ENCODE measurements at regions not wholly inside any gene's neighbourhood (a gene's known extent, or its start where the extent isn't known, plus 50 kb on each side); places are given as distances from the start of the nearest gene placed in this dataset.

DNA sequence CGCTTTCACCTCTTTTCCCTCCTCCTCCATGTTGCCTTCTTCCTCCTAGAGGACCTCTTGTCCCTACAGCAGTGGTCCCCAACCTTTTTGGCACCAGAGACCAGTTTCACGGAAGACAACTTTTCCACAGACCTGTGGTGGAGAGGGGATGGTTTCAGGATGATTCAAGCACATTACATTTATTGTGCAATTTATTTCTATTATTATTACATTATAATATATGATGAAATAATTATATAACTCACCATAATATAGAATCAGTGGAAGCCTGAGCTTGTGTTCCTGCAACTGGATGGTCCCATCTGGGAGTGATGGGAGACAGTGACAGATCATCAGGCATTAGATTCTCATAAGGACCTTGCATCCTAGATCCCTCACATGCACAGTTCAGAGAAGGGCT is 152.2 kb upstream of the NCKAP5 start:
- no peak for DNase-seq (ENCODE audit: low read depth)

DNA sequence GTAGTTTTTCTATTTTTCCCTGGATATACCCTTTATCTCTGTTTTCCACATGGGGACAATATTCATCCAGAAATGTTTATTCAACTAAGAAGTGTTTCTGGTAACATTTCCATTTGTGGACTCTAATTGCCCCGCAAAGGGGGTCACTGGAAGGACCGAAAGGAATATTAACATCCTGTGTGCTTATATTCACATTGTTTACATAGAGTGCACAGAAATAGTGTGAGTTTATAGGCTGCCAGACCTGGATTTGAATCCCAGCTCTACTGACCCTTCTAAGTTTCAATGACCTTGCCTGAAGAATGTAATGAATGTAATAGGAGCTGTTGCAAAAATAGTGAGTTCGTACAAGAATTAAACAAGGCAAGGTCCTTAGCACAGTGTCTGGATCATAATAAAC is 152.9 kb upstream of the NCKAP5 start:
- DNase-seq (ENCODE audit: low read depth), result no peak

DNA sequence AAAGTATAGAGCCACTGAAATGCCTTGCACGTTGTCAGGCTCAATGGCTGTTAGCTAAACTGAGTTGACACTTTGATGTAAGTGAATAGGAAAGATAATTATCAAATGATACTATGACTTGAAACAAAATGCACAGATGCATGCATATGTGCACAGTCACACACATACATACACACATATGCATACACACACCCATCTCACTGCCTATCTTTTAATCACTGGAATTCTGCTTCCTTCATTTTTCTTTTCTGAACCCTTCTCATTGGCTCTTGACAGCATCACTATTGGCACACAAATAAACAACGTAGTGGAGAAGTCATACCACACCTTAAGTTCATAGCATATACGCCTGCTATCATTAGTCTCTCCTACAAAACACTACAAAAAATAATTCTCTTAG is 154.9 kb upstream of the NCKAP5 start:
- no peak for DNase-seq (ENCODE audit: low read depth)

DNA sequence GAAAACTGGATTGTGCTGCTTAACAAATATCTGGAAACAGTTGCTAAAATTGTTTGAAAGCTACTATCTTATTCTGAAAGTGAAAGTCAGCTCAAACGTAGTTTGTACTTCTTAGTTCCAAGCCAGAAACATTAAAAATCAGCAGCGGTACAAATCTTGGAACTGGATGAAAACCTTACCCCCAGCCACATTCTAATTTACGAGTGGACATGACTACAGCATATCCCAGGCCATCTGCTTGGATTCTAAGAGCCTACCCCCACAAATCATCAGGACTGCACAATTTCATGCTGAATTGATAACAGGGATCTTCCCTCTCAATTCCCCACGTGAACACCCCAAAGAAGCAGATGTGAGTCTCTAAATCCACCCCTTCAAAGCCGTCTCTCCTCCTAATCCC is 158.7 kb upstream of the NCKAP5 start:
- DNase-seq (ENCODE audit: low read depth), result no peak

DNA sequence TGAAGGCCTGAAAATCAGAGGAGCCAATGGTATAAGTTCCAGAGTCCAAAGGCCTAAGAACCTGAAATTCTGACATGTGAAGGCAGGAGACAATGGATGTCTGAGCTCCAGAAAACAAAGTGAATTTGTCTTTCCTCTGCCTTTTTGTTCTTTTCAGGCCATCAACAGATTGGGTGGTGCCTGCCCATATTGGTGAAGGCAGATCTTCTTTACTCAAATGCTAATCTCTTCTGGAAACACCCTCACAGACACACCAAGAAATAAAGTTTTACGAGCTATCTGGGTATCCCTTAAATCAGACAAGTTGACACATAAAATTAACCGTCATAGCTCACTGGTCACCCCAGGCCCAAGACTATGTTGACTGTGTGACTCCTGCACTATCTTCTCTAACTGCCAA is 163.8 kb upstream of the NCKAP5 start:
- no peak for DNase-seq (ENCODE audit: low read depth)

DNA sequence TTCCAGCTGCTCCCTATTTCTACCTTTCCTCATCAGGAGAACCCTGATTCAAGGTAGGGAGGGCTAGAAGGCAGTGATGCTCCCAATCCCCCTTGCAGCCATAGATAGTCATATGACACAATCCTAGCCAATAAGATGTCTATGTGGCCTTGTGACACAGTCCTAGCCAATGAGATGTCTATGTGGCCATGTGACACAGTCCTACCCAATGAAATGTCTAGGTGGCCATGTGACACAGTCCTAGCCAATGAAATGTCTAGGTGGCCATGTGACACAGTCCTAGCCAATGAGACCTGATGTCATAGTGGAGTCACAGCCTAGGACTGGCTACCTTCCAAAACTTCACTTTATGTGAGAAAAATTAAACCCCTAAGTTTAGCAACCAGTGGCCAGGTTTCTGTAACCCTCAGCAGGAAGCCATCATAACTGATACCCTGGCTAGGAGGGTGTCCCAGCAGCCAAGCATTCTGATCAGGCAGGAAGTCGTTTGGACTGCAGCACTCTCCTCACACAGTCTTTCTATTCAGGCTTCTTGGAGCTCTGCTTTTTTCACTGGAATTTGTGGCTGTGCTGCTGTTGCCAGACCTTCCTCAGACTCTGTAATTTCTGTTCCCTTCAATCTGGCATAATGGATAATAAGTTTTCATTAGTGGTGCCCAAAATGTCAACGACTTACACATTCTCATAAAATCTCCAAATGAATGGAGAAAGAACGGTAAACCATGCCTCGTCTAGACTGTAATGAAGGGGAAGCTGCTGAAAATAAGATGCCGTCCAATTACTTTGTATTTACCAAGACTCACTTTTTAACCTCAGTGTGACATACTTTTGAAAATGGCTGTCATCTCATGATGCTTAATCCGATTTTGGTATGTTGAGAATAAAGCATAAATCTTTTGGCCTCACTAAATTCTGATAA is 165.0 kb upstream of the NCKAP5 start:
- no peak for DNase-seq (ENCODE audit: low read depth)

DNA sequence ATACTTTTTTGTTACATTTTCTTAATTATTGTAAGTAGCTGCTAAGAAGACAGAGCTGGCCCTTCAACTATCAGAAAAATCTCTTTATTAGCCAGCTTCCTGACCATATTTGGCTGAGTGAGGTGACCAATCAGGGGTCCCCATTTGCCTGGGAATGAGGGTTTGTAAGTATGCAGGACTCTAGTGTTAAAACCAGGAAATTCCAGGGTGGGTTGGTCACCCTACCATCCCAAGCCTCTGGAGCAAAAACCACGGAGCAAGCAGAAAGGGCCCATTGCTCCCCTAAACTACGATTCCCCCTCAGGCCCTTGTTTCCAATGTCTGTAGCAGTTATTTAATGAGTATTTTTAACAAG is 165.6 kb upstream of the NCKAP5 start:
- peak; percentile 46 for DNase-seq (ENCODE audit: low read depth)

DNA sequence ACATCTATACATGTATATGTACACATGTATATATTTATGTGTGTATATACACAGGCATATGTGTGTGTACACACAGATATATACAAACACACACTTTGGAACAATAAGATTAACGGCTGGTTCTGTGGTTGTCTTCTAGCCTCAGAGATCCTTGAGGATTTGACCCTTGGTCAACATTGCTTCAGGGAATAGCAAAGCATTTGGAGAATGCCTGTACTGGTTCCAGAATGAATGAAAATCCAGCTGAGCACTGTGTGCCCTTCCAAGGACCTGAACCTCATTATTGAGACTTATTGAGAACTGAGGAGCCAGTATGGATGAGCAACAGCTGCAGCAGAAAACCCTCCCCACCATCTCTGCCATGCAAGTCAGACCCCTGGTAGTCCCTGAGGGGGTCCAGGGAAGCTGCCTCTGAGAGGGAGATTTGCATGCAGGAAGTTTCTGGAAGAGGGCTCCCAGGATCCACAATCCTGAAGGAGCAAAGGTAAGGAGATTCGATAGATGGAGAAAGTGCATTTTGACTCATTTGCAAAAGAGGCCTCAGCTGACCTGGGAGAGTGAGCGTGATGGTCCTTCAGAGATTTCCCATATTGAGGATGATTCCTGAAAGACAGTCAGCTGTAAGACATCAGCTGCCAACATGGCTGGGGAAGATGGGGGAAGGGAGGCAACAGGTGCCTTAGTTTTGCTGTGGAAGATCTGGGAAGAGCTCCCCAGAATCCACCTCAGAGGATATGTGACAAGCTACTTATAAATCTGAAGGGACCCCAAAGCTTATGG is 166.6 kb upstream of the NCKAP5 start:
- DNase-seq (ENCODE audit: low read depth), result peak; percentile 28

DNA sequence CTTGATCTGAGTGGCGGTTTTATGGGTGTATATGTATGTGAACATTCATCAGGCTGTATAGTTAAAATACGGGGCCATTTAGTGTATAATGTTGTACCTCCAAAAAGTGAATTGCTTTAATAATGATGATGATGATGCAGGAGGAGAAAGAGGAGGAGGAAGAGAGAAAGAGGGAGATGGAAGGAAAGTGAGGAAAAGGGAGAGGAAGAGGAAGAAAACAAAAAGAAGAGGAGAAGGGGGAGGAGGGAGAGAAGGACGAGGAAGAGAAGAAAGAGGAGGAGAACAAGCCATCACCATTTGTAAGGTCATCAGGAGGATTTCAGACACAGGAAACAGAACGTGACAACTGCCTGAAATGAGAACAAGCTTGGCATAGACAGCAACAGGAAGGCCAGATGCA is 168.4 kb upstream of the NCKAP5 start:
- no peak for DNase-seq (ENCODE audit: low read depth)

DNA sequence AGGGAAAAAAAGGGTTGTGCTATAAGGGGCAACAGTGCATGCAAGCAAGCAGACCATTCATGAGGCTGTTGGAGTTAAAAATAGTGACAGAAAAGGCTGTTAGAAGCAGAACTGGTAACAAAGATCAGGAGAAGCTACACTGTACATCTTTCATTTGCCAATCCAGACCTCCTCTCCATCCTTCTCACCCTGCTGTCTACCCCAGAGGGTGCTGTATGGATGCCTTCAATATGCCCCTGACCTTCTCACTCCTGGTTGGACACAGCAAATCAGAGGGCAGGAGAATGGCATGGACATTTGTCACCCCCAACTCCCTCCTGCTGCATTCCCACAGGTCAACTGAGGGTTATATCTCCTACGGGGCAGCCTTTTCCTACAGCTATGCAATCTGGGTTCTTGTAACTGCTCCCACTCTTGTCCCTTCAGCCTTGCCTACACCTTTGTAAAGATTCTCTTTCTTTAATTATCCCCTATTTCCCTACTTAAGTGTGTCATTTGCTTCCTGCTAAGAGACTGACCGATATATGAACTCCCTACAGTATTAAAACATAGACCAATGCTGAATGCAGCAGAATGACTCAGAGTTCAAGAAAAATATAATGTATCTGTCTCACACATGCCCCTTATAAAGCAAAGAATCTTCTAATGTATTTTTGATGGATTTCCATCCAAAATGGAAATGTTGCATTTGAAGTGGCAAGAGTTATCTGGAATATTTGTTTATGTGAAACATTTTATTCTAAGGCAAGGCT is 169.2 kb upstream of the NCKAP5 start:
- no peak for DNase-seq (ENCODE audit: low read depth)

DNA sequence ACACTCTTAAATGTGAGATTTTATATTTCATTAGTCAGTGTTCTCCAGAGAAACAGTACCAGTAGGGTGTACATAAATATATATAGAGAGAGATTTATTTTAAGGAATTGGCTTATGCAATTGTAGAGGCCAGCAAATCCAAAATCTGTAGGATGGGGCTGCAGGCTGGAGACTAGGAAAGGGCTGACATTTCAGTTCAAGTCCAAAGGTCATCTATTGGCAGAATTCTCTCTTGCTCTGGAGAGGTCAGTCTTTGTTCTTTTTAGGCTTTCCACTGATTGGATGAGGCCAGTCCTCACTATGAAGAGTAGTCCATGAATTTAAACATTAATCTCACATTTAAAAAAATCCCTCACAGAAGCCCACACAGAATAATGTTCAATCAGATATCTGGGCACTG is 170.8 kb upstream of the NCKAP5 start:
- no peak for DNase-seq (ENCODE audit: low read depth)

DNA sequence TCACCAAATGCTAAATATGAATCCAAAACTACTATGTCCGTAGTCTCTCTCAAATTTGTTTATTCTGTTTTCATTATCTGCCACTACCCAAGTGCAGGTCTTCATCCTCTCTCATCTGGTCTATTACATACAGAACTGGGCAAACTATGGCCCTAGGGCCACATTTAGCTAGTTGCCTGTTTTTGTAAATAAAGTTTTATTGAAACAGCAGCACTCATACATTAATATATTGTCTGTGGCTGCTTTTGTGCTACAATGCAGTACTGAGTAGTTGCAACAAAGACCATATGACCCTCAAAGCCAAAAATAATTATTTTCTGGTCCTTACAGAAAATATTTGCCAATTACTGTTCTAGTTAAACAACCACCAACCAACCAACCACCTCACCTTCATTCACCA is 172.2 kb upstream of the NCKAP5 start:
- DNase-seq (ENCODE audit: low read depth), result no peak

DNA sequence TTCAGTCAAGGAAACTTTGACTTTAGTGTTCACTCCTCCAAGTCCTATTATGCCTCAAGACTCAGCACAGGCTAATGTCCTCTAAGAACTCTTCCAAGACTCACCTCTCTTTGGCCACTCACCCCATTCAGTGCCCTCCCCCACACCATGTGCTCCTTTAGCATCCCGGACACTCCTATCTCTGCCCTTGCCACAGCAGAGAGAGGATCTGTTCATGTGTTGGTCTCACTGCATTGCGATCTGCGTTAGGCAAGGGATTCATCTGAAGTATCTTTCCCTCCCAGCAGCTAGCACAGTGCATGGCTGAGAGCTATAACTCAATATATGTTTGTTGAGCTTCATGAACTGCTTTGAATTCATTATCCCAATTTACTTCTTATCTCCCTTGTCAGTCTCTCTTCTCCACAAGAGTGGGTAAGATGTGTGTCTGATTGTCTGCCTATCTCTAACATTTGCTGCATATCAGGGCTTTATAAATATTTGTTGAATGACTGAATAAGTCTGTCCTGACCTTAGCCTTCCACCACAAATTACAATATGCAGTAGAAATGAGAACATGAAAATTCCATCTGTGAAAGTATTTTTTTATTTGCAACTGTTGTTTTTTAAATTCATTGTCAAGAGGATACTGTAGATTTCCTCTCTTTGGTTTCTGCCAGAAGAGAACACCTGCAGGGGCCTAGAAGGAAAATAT is 179.9 kb upstream of the NCKAP5 start:
- DNase-seq (ENCODE audit: low read depth), result no peak

DNA sequence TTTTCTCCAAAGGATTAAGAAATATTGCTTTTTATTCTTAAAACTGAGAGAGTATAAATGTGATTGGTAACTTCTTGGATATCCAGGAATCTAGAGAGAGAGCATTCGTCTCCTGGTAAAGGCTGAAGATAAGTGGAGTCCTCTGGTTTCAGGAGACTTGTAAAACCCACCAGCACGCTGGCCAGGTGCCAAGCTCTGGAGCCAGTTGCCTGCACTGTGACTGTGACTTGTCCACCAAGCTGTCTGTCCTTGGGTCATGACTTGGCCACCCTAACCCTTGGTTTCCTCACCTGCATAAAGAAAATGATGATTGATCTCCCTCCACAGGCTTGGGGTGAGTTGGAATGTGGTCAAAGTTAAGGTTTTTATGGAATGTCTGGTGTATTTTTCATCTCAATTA is 185.4 kb upstream of the NCKAP5 start:
- DNase-seq (ENCODE audit: low read depth), result no peak

DNA sequence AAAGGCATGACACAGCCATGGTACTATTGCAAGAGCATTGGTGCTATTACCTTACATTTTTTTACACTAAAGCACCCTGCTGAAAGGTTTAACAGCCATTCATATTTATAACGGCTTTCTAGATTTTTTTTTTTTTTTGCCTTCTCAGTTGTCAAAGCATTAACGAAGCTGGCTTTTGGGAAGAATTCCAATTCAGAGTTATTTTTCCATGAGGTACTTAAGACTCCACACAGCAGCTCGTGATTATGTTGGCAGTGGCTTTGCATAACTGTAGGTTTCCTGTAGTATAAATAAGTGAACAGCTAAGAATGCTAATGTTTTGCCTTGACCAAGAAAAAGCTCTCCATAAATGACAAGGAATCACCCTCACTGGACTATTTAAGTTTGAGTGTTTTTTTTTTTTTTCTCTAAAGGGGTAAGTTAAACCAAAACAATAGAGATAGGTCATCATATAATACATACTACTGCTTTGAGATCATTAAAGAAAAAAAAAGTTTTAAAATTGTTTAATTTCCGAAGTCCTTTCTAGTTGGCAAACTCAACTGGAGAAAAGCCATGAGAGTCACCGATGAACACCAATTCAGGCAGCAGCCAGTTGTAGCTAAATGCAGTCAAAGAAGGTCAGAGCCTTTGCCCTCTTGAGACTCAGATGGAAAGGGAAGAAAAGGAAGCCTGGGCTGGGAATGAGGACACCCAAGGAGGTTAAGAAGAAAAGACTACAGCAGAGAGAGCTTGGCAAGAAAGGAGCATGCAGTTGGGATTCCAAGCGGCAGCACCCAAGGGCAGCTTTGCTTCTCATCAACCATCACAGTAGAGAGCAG is 187.4 kb upstream of the NCKAP5 start:
- DNase-seq (ENCODE audit: low read depth), result peak; percentile 97

DNA sequence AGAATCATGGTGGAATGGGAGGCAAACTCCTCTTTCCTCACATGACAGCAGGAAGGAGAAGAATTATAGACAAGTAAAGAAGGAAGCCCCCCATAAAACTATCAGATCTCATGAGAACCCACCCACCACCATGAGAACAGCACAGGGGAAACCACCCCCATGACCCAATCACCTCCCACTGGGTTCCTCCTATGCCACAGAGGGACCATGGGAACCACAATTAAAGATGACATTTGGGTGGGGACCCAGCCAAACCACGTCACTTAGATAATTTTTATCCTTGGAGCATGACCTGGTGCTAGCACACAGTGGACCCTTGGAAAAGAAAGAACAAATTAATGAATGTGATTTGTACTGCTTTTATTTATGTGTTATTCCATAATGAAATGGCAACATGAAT is 188.6 kb upstream of the NCKAP5 start:
- DNase-seq (ENCODE audit: low read depth), result no peak

DNA sequence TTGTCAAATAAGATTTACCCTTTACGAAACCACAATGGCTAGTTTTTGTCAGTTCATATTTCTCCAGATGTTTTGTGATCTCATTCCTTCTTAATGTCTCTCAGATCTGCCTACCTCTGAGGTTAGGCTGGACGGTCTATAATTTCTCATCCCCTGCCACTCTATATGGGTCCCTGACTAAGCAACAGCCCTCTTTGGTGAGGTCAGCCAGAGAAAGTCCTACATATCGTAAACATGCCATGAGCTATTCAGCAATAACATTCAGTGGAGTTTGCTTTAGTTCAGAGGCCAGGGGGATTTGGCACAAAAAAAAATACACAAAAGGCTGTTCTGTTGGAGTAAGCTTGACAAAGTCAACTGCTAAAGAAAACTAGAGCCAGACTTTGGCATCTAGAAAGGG is 192.1 kb upstream of the NCKAP5 start:
- no peak for DNase-seq (ENCODE audit: low read depth)

DNA sequence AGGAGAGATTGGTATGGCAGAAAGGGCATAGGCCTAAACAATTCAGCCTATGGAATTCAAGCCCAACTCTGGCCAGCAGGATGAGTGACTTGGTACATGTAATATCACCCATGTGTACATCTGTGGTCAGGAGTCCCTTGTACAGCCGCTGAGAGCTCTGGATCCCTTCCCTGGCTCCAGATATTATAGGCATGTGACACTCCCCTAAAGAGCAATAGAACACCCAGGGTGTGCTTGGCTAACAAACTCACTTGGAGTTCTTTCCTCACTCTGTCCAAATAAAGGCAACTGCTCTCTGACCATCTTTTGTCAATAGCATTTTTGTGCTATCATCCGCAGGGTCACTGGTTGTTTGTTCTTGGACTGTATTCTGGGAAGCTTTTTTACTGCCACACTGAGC is 197.4 kb upstream of the NCKAP5 start:
- no peak for DNase-seq (ENCODE audit: low read depth)

DNA sequence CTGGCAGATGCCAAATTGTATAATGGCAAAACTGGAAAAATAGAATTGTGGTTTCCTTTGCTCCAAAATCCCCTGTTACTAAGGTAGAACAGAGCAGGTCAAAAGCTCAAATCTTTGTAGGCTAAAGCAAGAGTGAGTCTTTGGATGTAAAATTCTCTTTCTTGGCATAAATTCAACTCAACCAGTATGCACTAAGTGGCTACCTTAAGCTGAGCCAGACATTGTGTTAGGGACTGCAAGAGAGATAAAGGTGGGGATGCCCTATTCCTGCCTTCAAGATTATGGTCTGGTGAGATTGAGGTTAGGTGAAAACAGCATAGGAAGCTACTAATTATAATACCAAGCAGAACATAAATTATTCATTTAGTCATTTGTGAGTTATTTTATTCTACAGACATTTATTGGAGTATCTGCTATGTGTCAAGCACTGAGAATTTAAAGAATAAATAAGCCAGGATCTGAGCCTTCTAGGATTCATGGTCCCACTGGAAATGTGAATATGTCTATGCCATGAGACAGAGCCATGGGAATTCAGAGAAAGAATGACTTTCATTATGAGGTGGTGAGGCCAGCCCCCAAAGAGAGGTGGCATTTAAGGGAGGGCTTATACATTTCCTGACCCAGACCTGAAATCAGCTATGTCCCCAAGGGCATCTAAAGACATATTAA is 198.0 kb upstream of the NCKAP5 start:
- DNase-seq (ENCODE audit: low read depth), result no peak

DNA sequence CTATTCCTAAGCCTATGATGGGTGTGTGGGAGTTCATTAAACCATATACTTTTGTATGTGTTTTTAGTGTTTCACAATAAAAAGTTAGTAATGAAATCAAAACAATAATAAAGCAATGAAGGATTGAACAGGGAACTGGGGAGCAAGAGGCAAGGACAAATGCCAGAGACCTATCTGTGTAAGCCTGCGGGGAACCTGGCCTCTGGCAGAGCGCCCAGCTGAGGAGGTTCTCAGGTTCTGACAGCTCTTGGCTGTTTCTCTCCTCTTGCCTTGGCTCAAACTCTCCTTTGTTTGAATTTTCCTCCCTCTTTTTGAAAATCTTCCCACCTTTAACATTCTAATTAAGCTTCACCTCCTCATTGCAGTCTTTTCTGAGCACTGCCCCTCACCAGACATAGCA is 200.0 kb upstream of the NCKAP5 start:
- DNase-seq (ENCODE audit: low read depth), result no peak

Measured in stromal cell of bone marrow (primary cell).